Loucy (cell line): ENCODE measurements at regions not wholly inside any gene's neighbourhood (a gene's known extent, or its start where the extent isn't known, plus 50 kb on each side); places are given as distances from the start of the nearest gene placed in this dataset.

Experiments used
- EZH2phosphoT487 ChIP-seq: fragments of 200-600 bp; IDR thresholded peaks from 2 replicates; pipeline ENCODE4 v1.6.1; 2018; ENCODE audit warnings: antibody characterized with exemption, mild to moderate bottlenecking, moderate library complexity, borderline replicate concordance
- TF ChIP-seq, protein P1 (sequence below): fragments of 200-600 bp; sonication (generic); conservative IDR thresholded peaks from 2 replicates; pipeline ENCODE4 v1.5.1; 2014; ENCODE audit warnings: mild to moderate bottlenecking, antibody characterized with exemption, low read length

DNA sequence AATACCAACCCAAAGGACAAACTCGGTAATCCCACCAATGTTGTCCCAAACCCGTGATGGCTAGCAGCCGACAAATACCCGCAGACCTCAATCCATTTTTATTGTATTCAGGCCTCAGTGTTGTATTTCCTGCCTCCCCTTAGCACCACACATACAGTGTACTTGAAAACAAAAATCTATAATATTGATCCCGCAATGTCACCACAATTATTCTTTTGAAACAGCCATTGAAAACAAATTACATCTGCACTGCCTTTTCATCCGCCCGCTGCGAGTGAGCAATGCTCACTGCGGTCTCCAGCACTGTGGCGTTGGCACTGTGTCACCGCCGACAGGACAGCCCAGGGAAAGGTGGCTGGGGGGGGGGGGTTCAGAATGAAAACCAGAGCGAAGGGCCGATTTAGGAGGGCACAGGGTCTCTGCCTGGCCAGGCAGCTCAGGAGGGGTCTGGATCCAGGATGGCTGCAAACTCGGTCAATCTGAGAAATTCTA is 385.8 kb upstream of the ZNF507 start:
- TF ChIP-seq, protein P1, sequence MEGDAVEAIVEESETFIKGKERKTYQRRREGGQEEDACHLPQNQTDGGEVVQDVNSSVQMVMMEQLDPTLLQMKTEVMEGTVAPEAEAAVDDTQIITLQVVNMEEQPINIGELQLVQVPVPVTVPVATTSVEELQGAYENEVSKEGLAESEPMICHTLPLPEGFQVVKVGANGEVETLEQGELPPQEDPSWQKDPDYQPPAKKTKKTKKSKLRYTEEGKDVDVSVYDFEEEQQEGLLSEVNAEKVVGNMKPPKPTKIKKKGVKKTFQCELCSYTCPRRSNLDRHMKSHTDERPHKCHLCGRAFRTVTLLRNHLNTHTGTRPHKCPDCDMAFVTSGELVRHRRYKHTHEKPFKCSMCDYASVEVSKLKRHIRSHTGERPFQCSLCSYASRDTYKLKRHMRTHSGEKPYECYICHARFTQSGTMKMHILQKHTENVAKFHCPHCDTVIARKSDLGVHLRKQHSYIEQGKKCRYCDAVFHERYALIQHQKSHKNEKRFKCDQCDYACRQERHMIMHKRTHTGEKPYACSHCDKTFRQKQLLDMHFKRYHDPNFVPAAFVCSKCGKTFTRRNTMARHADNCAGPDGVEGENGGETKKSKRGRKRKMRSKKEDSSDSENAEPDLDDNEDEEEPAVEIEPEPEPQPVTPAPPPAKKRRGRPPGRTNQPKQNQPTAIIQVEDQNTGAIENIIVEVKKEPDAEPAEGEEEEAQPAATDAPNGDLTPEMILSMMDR = no peak
- TF ChIP-seq EZH2phosphoT487 = no peak
